ENCODE measurements at regions not wholly inside any gene's neighbourhood (a gene's known extent, or its start where the extent isn't known, plus 50 kb on each side); places are given as distances from the start of the nearest gene placed in this dataset.
"Not testable (repeated sequence)": the region's sequence is repeated elsewhere in the genome, so short reads cannot be mapped to it uniquely, and the experiment has no call there.

DNA sequence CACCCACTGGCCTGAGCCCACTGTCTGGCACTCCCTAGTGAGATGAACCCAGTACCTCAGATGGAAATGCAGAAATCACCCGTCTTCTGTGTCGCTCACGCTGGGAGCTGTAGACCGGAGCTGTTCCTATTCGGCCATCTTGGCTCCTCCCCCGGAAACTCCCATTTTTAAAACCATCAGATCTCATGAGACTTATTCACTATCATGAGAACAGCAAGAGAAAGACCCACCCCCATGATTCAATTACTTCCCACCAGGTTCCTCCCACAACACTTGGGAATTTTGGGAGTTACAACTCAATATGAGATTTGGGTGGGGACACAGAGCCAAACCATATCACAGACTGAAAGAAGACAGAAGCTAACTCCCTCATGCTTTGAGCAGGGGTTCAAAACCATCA is 134.5 kb downstream of the SLC39A8 start:
- H3K9me3 ChIP-seq (replicated peaks in 1 of 3); H3K4me1 ChIP-seq (replicated peaks in 1 of 2); H3K27me3 ChIP-seq; DNase-seq; intact Hi-C loops (cut with DNase I); H3K4me3 ChIP-seq; H3K36me3 ChIP-seq (replicated peaks in 1 of 2); H3K27ac ChIP-seq: not testable (repeated sequence)
- WGBS, 4 donors: 68 to 90% (median 85%) methylated on average over 4 to 6 of the region's 6 CpGs

DNA sequence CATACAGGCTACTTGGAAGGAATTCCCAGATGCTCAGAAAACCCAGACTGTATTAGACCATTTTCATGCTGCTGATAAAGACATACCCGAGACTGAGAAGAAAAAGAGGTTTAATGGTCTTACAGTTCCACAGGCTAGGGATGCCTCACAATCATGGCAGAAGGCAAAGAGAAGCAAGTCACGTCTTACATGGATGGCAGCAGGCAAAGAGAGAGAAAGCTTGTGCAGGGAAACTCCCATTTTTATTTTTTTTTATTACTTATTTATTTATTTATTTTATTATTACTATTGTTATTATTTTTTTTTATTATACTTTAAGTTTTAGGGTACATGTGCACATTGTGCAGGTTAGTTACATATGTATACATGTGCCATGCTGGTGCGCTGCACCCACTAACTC is 140.6 kb downstream of the SLC39A8 start:
- H3K4me1 ChIP-seq (replicated peaks in 1 of 2); H3K27ac ChIP-seq; H3K36me3 ChIP-seq (replicated peaks in 1 of 2); DNase-seq; H3K27me3 ChIP-seq; H3K9me3 ChIP-seq (replicated peaks in 1 of 3); intact Hi-C loops (cut with DNase I); H3K4me3 ChIP-seq: not testable (repeated sequence)
- 74 to 88% (median 81%) methylated on average over 3 of the region's 3 CpGs for WGBS, 4 donors

DNA sequence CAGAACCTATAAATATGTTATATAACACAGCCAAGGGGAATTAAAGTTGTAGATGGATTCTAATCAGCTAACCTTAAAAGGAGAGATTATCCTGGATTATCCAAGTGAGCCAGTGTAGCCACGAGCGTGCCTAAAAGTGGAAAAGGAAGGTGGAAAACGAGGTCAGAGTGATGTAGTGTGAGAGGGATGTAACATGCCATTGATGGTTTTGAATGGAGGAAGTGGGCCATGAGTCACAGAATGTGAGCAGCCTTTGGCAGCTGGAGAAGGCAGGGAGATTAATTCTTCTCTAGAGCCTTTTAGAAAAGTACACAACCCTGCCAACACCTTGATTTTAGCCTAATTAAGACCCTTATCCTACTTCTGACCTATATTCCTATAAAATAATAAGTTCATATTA is 149.1 kb downstream of the SLC39A8 start:
- WGBS, 4 donors: 44 to 58% (median 52%) methylated on average over 3 of the region's 3 CpGs
- Histone ChIP-seq H3K36me3 (replicated peaks in 1 of 2) (no peaks in the 10 kb centered on the region), H3K27ac (no peak overlapping the region), H3K9me3 (replicated peaks in 1 of 3) (no peaks in the 10 kb centered on the region), H3K4me1 (replicated peaks in 1 of 2) (no peaks in the 10 kb centered on the region), H3K4me3 (no peak overlapping the region), H3K27me3 (no peaks in the 10 kb centered on the region)
- TF ChIP-seq POLR2A (IDR thresholded peaks at IDR 0.05): no peak
- TF ChIP-seq, protein P1, sequence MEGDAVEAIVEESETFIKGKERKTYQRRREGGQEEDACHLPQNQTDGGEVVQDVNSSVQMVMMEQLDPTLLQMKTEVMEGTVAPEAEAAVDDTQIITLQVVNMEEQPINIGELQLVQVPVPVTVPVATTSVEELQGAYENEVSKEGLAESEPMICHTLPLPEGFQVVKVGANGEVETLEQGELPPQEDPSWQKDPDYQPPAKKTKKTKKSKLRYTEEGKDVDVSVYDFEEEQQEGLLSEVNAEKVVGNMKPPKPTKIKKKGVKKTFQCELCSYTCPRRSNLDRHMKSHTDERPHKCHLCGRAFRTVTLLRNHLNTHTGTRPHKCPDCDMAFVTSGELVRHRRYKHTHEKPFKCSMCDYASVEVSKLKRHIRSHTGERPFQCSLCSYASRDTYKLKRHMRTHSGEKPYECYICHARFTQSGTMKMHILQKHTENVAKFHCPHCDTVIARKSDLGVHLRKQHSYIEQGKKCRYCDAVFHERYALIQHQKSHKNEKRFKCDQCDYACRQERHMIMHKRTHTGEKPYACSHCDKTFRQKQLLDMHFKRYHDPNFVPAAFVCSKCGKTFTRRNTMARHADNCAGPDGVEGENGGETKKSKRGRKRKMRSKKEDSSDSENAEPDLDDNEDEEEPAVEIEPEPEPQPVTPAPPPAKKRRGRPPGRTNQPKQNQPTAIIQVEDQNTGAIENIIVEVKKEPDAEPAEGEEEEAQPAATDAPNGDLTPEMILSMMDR (IDR thresholded peaks at IDR 0.05): no peak
- intact Hi-C loops (cut with DNase I): no loop called here
- DNase-seq: no peak

DNA sequence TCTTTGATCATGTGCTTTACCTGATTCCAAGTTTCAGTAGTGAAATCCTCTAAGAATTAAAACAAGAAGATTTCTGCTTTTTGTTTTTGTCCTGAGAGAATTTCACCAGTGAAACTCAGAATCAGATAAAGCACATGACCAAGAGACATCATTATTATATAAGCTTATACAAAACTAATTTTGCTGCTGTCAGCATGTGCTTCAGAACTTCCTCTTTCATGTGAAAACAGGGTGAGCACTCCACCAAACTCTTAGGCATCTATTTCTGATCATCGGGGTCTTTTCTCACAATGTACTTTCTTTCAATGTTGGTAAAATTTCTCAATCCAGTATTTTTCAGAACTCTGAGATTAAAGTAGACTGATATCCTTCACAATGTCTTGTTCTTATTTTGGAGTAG is 152.1 kb downstream of the SLC39A8 start:
- Histone ChIP-seq H3K27me3 (no peaks in the 10 kb centered on the region), H3K4me3 (no peak overlapping the region), H3K27ac (no peak overlapping the region), H3K9me3 (replicated peaks in 1 of 3) (no peaks in the 10 kb centered on the region), H3K36me3 (replicated peaks in 1 of 2) (no peaks in the 10 kb centered on the region), H3K4me1 (replicated peaks in 1 of 2) (no peaks in the 10 kb centered on the region)
- intact Hi-C loops (cut with DNase I): no loop called here
- DNase-seq: no peak
- 63 to 82% (median 66%) methylated on average over 1 of the region's 1 CpG for WGBS, 4 donors
- TF ChIP-seq, protein P1 (IDR thresholded peaks at IDR 0.05): no peak
- no peak for TF ChIP-seq POLR2A (IDR thresholded peaks at IDR 0.05)

DNA sequence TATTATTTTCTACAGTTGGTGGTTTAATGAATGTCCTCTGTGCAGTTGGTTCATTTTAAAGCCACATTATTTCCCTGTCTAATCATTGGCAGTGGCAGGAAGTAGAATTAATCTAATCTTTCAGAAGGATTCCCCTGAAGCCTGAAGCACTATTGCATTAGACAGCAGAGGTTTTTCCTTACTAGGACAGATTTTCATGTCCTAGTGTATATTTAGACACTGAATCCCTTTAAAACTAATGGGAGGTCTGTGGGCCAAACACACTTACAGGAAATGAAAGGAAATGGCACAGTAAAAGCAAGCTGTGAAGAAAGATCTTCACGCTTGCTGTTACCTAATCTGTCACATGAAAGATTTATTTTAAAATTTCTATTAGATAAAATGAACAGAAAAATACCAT is 165.2 kb downstream of the SLC39A8 start:
- Histone ChIP-seq H3K36me3 (replicated peaks in 1 of 2) (no peaks in the 10 kb centered on the region), H3K9me3 (replicated peaks in 1 of 3) (no peaks in the 10 kb centered on the region), H3K27me3 (no peaks in the 10 kb centered on the region), H3K4me1 (replicated peaks in 1 of 2) (no peaks in the 10 kb centered on the region), H3K4me3 (no peak overlapping the region), H3K27ac (no peak overlapping the region)
- 0 to 55% (median 51%) methylated on average over 1 of the region's 1 CpG for WGBS, 4 donors
- intact Hi-C loops (cut with DNase I): no loop called here
- TF ChIP-seq, protein P1 (IDR thresholded peaks at IDR 0.05): no peak
- no peak for TF ChIP-seq POLR2A (IDR thresholded peaks at IDR 0.05)
- no peak for DNase-seq
